LNCAP (cell line): ENCODE measurements at regions not wholly inside any gene's neighbourhood (a gene's known extent, or its start where the extent isn't known, plus 50 kb on each side); places are given as distances from the start of the nearest gene placed in this dataset.

Experiments
- TF ChIP-seq, protein P1 (sequence below): fragments of 450-650 bp; IDR thresholded peaks from 2 replicates; pipeline ENCODE4 v1.5.1; 2017; ENCODE audit warnings: mild to moderate bottlenecking

GRCh38 chr14:82850576-82850975 lies 1316.9 kb upstream of the SEL1L start:
- TF ChIP-seq, protein P1, sequence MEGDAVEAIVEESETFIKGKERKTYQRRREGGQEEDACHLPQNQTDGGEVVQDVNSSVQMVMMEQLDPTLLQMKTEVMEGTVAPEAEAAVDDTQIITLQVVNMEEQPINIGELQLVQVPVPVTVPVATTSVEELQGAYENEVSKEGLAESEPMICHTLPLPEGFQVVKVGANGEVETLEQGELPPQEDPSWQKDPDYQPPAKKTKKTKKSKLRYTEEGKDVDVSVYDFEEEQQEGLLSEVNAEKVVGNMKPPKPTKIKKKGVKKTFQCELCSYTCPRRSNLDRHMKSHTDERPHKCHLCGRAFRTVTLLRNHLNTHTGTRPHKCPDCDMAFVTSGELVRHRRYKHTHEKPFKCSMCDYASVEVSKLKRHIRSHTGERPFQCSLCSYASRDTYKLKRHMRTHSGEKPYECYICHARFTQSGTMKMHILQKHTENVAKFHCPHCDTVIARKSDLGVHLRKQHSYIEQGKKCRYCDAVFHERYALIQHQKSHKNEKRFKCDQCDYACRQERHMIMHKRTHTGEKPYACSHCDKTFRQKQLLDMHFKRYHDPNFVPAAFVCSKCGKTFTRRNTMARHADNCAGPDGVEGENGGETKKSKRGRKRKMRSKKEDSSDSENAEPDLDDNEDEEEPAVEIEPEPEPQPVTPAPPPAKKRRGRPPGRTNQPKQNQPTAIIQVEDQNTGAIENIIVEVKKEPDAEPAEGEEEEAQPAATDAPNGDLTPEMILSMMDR = no peak

DNA sequence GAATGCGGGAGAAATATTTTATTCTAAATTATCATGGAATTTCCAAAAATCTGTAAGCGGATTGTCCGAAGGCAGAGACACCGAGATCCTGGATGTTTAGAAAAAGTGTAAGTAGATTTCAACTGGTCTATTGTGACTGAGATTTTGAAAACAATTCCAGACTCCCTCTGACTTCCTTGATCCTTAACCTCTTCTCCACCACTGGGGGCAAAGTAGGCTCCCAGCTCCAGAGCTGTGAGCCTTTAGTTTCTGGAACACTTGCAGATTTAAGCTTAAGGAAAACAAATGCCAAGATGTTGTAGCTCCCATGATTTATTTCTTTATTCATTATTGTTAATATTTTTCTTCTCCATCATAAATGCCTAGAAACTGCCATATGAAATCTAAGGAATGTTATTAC lies 1320.5 kb upstream of the SEL1L start:
- TF ChIP-seq, protein P1 = no peak

DNA sequence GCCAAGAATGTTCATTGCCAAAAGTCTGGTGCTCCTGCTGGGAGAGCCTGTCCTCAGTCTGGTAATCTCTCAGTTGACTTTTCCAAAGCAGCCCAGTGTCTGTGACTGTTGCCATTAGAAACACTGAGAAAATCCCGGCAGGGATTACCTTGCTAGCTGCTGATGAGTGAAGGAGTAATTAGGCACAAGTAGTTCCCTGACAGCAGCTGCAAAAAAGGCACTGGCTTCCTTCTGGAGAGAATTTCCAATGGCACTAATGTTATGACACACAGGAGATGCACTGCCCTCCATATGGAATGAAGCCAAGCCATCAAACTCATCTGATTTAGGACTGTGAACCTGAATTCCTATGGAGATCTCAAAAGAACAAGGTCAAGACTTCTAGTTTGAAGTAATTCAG lies 1321.2 kb upstream of the SEL1L start:
- TF ChIP-seq, protein P1 = no peak

DNA sequence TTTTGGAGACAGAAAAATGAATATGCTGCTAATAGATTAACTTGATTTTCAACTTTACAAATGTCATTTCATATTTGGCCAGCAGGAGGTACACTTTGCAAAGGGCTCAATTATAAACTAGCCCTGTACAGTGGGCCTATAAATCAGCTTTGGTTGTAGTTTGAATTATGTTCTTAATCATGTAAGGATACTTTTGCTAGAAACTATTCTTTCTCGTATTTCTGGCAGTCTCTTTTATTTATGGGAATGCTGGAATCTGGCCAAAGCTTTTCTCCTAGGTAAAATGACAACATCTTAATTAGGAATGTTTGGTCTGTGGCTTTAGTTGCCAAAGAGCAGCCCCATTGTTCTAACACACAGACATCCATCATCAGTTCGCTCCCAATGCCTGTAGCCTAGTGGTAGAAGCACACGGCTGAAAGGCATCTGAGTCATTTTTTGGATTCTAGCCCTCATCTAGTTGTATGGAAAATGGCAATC lies 1322.3 kb upstream of the SEL1L start:
- TF ChIP-seq, protein P1 = peak; percentile 76

DNA sequence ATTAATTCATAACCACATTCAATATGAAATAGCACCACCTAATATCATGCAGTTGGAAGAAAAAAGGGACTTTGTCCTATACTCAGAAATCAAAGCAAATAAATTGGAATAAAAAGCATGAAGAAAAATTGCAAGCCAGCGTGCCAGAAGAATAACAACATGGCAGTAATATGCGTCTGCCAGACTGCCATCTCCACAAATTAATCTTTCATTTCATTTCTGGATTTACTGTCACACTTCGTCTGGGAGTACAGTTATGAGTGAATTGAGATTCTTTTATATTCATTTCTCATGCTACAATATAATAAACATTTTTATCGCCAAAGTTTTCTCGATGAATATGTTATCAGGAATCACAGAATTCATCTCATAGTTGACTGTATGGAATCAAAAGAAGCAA lies 1327.7 kb upstream of the SEL1L start:
- TF ChIP-seq, protein P1 = no peak

DNA sequence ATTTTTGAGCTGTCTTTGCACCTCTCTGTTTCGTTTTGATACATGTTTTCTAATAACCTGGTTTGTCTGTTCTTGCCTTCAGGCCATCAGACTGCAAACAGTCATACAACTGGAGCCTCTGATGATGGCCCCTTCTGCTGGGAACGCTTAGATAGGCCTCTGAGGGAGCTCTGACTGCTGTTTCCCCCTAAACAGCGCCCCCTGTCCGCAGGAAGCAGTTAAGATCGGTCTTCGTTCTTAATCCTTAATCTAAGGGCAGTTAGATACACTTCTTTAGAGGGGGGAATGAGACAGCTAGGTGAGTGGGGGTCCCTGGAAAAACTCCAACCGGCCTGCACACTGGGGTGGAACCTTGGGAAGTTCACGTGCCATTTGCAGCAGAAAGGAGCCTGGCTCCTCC lies 1338.8 kb upstream of the SEL1L start:
- TF ChIP-seq, protein P1 = peak; percentile 39; the same call in 1 of the 2 replicates

GRCh38 chr14:82878951-82879350 lies 1345.3 kb upstream of the SEL1L start:
- TF ChIP-seq, protein P1 = no peak

DNA sequence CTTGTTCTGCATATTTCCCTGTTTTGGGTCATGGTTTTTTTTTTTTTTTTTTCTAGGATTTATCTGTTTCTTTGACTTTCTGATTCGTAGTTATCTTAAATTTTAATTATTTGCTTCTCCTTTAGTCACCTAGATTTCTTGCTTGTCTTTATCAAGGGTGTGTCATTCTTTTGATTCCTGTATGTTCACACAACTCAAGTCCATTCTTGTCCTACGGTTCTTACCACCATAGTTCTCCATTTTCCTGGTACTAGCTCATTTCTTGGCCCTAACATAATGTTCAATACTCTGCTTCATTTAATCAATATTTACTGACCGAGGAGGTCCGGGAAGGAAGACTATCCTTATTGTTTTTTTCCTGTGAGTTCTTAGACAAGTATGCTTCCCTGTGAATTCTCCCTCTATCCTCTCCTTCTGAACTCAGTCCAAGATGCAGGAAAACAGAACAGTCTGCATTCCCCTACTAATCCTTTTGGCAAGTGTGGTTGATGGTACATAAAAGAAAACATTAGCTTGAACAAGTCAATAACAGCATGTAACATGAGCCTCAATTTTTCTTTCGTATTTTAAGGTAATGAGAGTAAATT lies 1346.4 kb upstream of the SEL1L start:
- TF ChIP-seq, protein P1 = no peak
